Peyer's patch (tissue), 4 donors: ENCODE measurements at regions not wholly inside any gene's neighbourhood (a gene's known extent, or its start where the extent isn't known, plus 50 kb on each side); places are given as distances from the start of the nearest gene placed in this dataset.

Experiments used
- DNase-seq, 3 donors: peaks; one replicate each; pipeline ENCODE4 v3.0.0-alpha.2; 2017 to 2019
- H3K27ac ChIP-seq, 4 donors: fragments of 200-600 bp; sonication (generic); one replicate each; pipeline ENCODE4 v1.5.1; 2016 to 2019
- H3K27me3 ChIP-seq, 2 donors: fragments of 200-600 bp; sonication (generic); one replicate each; pipeline ENCODE4 v1.5.1; 2019
- H3K36me3 ChIP-seq, 3 donors: fragments of 200-600 bp; sonication (generic); one replicate each; pipeline ENCODE4 v1.5.1; 2016 to 2019
- H3K4me1 ChIP-seq, 4 donors: fragments of 200-600 bp; sonication (generic); one replicate each; pipeline ENCODE4 v1.5.1; 2016 to 2019
- H3K4me3 ChIP-seq, 4 donors: fragments of 200-600 bp; sonication (generic); 1 replicate in 3 of 4; 2 replicates in 1 of 4; pipeline ENCODE4 v1.5.1; 2016 to 2019; ENCODE audit warnings: mild to moderate bottlenecking in 1 of 4
- H3K9me3 ChIP-seq, 4 donors: fragments of 200-600 bp; sonication (generic); one replicate each; pipeline ENCODE4 v1.5.1; 2016 to 2019; ENCODE audit warnings: mild to moderate bottlenecking in 1 of 4
- CTCF ChIP-seq, 6 experiments: fragments of 450-650 bp in 4 of 6; fragments of 200-600 bp in 2 of 6; sonication (generic) in 1 of 6; IDR thresholded peaks; one replicate each; pipeline ENCODE4 v1.5.1; 2017 to 2019; ENCODE audit warnings: antibody characterized with exemption in 6 of 6, mild to moderate bottlenecking in 3 of 6, moderate library complexity in 1 of 6
- POLR2A ChIP-seq, 2 donors: fragments of 450-650 bp; IDR thresholded peaks; one replicate each; pipeline ENCODE4 v1.5.1; 2017; ENCODE audit warnings: antibody characterized with exemption in 2 of 2, mild to moderate bottlenecking in 2 of 2, moderate library complexity in 2 of 2

- no peaks in the 10 kb centered on the region for H3K4me1 ChIP-seq
- no peak for TF ChIP-seq POLR2A (IDR thresholded peaks at IDR 0.05)
- no peak for TF ChIP-seq CTCF (IDR thresholded peaks at IDR 0.05)
- H3K27me3 ChIP-seq, result no peaks in the 10 kb centered on the region
- H3K4me3 ChIP-seq, result no peak overlapping the region
- no peaks in the 10 kb centered on the region for H3K36me3 ChIP-seq
- no peak overlapping the region for H3K27ac ChIP-seq
- DNase-seq, result no peak
- no peaks in the 10 kb centered on the region for H3K9me3 ChIP-seq
Observed at GRCh38 chr13:91058066-91058465, 289.4 kb upstream of the MIR17HG start.

GRCh38 chr13:91058919-91059318 lies 288.6 kb upstream of the MIR17HG start:
- H3K27ac ChIP-seq, result no peak overlapping the region
- no peaks in the 10 kb centered on the region for H3K27me3 ChIP-seq
- DNase-seq, result no peak
- no peak for TF ChIP-seq POLR2A (IDR thresholded peaks at IDR 0.05)
- TF ChIP-seq CTCF (IDR thresholded peaks at IDR 0.05), result no peak
- no peaks in the 10 kb centered on the region for H3K36me3 ChIP-seq
- no peaks in the 10 kb centered on the region for H3K4me1 ChIP-seq
- H3K4me3 ChIP-seq, result no peak overlapping the region
- no peaks in the 10 kb centered on the region for H3K9me3 ChIP-seq

DNA sequence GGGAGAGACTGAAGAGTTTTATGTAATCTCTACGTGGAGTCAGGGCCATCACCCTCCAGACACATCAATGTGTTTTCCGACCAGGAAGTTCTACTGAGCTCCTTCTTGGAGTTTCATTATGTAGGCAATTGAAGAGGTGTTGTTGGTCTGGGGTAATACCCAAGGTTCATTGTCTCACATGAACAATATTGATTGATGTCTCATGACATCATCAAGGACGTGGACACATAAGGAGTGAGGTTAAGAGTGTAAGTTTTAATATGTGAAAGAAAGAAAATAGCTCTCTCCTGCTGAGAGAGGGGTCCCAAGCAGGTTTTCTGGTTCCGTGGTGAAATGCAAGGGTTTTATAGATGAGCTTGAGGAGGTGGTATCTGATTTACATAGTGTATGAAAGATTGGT lies 280.7 kb upstream of the MIR17HG start:
- Histone ChIP-seq H3K4me1 (no peaks in the 10 kb centered on the region), H3K36me3 (no peaks in the 10 kb centered on the region), H3K9me3 (no peaks in the 10 kb centered on the region), H3K27ac (no peak overlapping the region), H3K4me3 (no peak overlapping the region), H3K27me3 (no peaks in the 10 kb centered on the region)
- TF ChIP-seq CTCF (IDR thresholded peaks at IDR 0.05) (no peak), POLR2A (IDR thresholded peaks at IDR 0.05) (no peak)
- no peak for DNase-seq

DNA sequence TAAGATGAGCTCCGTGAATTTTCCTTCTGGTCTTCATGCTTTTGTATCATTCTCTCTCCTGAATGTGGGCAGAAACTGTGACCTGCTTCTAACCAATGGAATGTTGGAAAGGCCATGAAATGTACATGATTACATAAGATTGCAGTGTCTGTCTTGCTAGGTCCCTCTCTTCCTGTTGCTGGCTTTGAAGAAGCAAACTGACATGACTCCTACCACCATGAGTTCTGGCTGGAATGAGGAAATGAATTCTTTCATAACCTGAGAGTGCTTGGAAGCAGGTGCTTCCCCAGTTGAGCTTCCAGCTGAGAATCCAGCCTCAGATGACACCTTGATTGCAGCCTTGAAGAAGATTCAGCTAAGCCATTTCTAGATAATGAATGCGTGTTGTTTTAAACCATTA lies 275.0 kb upstream of the MIR17HG start:
- H3K4me1 ChIP-seq, result no peaks in the 10 kb centered on the region
- no peaks in the 10 kb centered on the region for H3K9me3 ChIP-seq
- TF ChIP-seq POLR2A (IDR thresholded peaks at IDR 0.05), result no peak
- no peak for TF ChIP-seq CTCF (IDR thresholded peaks at IDR 0.05)
- no peak for DNase-seq
- H3K36me3 ChIP-seq, result no peaks in the 10 kb centered on the region
- H3K4me3 ChIP-seq, result no peak overlapping the region
- H3K27ac ChIP-seq, result no peak overlapping the region
- no peaks in the 10 kb centered on the region for H3K27me3 ChIP-seq

- H3K4me1 ChIP-seq, result no peaks in the 10 kb centered on the region
- no peaks in the 10 kb centered on the region for H3K36me3 ChIP-seq
- H3K4me3 ChIP-seq, result no peak overlapping the region
- H3K27ac ChIP-seq, result no peak overlapping the region
- TF ChIP-seq CTCF (IDR thresholded peaks at IDR 0.05) (no peak), POLR2A (IDR thresholded peaks at IDR 0.05) (no peak)
- no peaks in the 10 kb centered on the region for H3K27me3 ChIP-seq
- DNase-seq, result no peak
- H3K9me3 ChIP-seq, result no peaks in the 10 kb centered on the region
Observed at GRCh38 chr13:91074091-91074490, 273.4 kb upstream of the MIR17HG start.

DNA sequence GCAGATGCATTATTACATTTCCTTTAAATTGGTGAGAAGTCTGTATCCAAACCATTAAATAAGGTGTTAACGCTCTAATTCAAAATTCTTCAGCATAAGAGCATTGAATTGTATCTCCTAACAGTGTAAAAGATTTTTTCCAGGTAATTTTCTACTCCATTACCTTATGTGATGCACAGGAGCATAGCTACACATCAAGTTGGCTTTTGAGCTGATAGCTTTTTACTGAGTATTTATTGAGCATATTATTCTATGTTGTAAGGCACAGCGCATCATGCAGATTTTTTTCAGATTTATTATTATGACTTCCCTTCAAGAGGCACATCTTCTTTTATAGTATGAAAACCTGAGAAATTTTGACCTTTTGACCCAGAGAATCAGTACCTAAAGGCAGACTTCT lies 270.7 kb upstream of the MIR17HG start:
- no peak for DNase-seq

More for the DNA sequence above, 270.7 kb upstream of the MIR17HG start:
- Histone ChIP-seq H3K27me3 (no peaks in the 10 kb centered on the region), H3K4me1 (no peaks in the 10 kb centered on the region), H3K27ac (no peak overlapping the region), H3K36me3 (no peaks in the 10 kb centered on the region), H3K4me3 (no peak overlapping the region), H3K9me3 (no peaks in the 10 kb centered on the region)
- TF ChIP-seq CTCF (IDR thresholded peaks at IDR 0.05), result no peak
- TF ChIP-seq POLR2A (IDR thresholded peaks at IDR 0.05), result no peak
